Thyroid gland (tissue), 4 donors: ENCODE measurements at regions not wholly inside any gene's neighbourhood (a gene's known extent, or its start where the extent isn't known, plus 50 kb on each side); places are given as distances from the start of the nearest gene placed in this dataset.

ENCODE experiments used
- DNase-seq, 2 donors: peaks; one replicate each; pipeline ENCODE4 v3.0.0-alpha.2; 2019
- H3K27ac ChIP-seq, 3 donors: fragments of 200-600 bp; sonication (generic); 1 replicate in 2 of 3; 2 replicates in 1 of 3; pipeline ENCODE4 v1.5.1; 2016 to 2019; ENCODE audit warnings: mild to moderate bottlenecking in 1 of 3, moderate library complexity in 1 of 3
- H3K27me3 ChIP-seq: fragments of 200-600 bp; sonication (generic); one replicate; pipeline ENCODE4 v1.5.1; 2019
- H3K36me3 ChIP-seq, 2 donors: fragments of 200-600 bp; sonication (generic); one replicate each; pipeline ENCODE4 v1.5.1; 2016 to 2019
- H3K4me1 ChIP-seq, 2 donors: fragments of 200-600 bp; sonication (generic); one replicate each; pipeline ENCODE4 v1.5.1; 2017 to 2019
- H3K4me3 ChIP-seq, 3 donors: fragments of 200-600 bp; sonication (generic); replicated peaks in 1 of 3; 1 replicate in 2 of 3; 2 replicates in 1 of 3; pipeline ENCODE4 v1.5.1; 2016; ENCODE audit warnings: mild to moderate bottlenecking in 1 of 3
- H3K9me3 ChIP-seq: fragments of 200-600 bp; sonication (generic); one replicate; pipeline ENCODE4 v1.5.1; 2017
- POLR2A ChIP-seq, 2 donors: fragments of 450-650 bp; IDR thresholded peaks; one replicate each; pipeline ENCODE4 v1.6.1; 2017; ENCODE audit warnings: antibody characterized with exemption in 2 of 2, mild to moderate bottlenecking in 2 of 2, moderate library complexity in 1 of 2
- WGBS, 2 donors: methylation state at CpG; one replicate each; pipeline ENCODE4 v1.1.5; 2017; 5-methylcytosine and 5-hydroxymethylcytosine counted together
- intact Hi-C: fragments of 100-400 bp; cut with DNase I; formaldehyde crosslinking; loops from one replicate; pipeline ENCODE4 v1.15.1; 2023
- TF ChIP-seq, protein P1 (sequence below), 6 experiments: fragments of 200-600 bp in 3 of 6; fragments of 450-650 bp in 3 of 6; sonication (generic) in 3 of 6; IDR thresholded peaks; one replicate each; pipeline ENCODE4 v1.5.1; 2016 to 2019; ENCODE audit warnings: antibody characterized with exemption in 6 of 6, mild to moderate bottlenecking in 2 of 6, inconsistent platforms in 1 of 6, moderate library complexity in 1 of 6

DNA sequence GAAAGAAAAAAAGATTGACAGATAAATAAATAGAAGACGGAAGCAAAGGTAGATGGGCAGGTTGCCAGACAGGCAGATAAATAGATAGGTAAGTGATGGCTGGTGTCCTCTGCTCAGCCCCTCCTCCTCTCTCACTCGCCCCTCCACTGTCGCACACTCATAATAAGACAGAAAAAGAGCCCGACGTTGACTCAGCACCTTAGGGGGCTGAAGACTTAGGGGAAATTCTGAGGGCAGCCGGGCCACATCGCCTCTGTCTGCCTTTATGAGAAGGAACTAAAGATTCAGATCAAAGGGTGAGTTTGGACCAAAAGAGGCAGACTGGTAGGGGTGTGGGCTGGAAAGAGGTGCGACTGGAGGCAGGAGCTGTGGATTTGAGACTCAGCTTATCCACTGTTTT, 158.1 kb upstream of the IGSF21 start:
- no peak for DNase-seq
- Histone ChIP-seq H3K4me3 (no peak overlapping the region), H3K27ac (no peak overlapping the region), H3K27me3 (no peaks in the 10 kb centered on the region), H3K9me3 (no peaks in the 10 kb centered on the region), H3K4me1 (no peaks in the 10 kb centered on the region), H3K36me3 (no peaks in the 10 kb centered on the region)
- no peak for TF ChIP-seq POLR2A (IDR thresholded peaks at IDR 0.05)
- TF ChIP-seq, protein P1, sequence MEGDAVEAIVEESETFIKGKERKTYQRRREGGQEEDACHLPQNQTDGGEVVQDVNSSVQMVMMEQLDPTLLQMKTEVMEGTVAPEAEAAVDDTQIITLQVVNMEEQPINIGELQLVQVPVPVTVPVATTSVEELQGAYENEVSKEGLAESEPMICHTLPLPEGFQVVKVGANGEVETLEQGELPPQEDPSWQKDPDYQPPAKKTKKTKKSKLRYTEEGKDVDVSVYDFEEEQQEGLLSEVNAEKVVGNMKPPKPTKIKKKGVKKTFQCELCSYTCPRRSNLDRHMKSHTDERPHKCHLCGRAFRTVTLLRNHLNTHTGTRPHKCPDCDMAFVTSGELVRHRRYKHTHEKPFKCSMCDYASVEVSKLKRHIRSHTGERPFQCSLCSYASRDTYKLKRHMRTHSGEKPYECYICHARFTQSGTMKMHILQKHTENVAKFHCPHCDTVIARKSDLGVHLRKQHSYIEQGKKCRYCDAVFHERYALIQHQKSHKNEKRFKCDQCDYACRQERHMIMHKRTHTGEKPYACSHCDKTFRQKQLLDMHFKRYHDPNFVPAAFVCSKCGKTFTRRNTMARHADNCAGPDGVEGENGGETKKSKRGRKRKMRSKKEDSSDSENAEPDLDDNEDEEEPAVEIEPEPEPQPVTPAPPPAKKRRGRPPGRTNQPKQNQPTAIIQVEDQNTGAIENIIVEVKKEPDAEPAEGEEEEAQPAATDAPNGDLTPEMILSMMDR (IDR thresholded peaks at IDR 0.05) = no peak
- 53 to 55% methylated on average over 8 of the region's 8 CpGs for WGBS, 2 donors
- intact Hi-C loops = no loop called here

DNA sequence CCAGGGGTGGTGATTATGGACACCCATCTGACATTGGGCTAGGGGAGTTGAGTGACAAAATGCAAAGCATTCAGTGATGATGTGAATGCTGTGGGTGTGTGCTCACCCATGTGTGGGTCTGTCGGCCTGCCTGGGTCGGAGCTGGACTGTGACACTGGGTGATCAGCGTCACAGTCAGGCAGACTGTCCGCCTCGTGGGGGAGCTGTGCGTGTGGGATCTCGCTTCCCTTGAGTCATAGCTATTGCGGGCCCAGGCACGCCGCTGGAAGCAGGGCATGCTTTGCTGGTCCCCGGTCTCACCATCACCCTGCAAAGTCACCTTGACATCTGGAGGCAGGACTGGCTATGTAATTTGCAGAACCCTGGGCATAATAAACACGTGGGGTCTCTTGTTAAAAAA, 156.9 kb upstream of the IGSF21 start:
- no peak for DNase-seq
- no peaks in the 10 kb centered on the region for H3K27me3 ChIP-seq
- no peaks in the 10 kb centered on the region for H3K9me3 ChIP-seq
- TF ChIP-seq, protein P1 (IDR thresholded peaks at IDR 0.05) = no peak
- TF ChIP-seq POLR2A (IDR thresholded peaks at IDR 0.05) = no peak
- WGBS, 2 donors = 71 to 77% methylated on average over 6 to 8 of the region's 12 CpGs
- no peak overlapping the region for H3K27ac ChIP-seq
- no peaks in the 10 kb centered on the region for H3K36me3 ChIP-seq
- intact Hi-C loops = no loop called here
- H3K4me1 ChIP-seq = no peaks in the 10 kb centered on the region
- no peak overlapping the region for H3K4me3 ChIP-seq

DNA sequence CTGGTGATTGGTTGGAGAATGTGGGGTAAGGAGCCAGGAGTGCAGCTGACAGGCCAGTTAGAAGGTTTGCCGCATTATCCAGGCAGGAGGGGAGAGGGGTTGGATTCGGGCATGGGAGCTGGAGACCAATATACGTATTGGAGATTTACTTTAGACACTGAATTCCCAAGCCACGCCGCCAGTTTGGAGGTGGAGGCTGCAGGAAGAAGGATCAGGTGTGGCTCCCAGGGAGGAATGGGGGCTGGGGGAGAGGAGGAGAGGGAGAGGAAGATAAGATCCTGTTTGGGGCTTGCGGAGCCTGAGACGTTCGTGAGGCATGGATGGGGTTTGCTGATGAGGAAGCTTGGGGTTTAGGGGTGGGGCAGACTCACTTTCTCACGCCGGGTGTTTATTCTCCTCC, 155.1 kb upstream of the IGSF21 start:
- 46 to 50% methylated on average over 10 of the region's 10 CpGs for WGBS, 2 donors
- Histone ChIP-seq H3K4me3 (no peak overlapping the region), H3K9me3 (no peaks in the 10 kb centered on the region), H3K36me3 (no peaks in the 10 kb centered on the region), H3K27ac (no peak overlapping the region), H3K27me3 (no peaks in the 10 kb centered on the region), H3K4me1 (no peaks in the 10 kb centered on the region)
- intact Hi-C loops = no loop called here
- no peak for TF ChIP-seq POLR2A (IDR thresholded peaks at IDR 0.05)
- TF ChIP-seq, protein P1 (IDR thresholded peaks at IDR 0.05) = no peak
- DNase-seq = no peak

DNA sequence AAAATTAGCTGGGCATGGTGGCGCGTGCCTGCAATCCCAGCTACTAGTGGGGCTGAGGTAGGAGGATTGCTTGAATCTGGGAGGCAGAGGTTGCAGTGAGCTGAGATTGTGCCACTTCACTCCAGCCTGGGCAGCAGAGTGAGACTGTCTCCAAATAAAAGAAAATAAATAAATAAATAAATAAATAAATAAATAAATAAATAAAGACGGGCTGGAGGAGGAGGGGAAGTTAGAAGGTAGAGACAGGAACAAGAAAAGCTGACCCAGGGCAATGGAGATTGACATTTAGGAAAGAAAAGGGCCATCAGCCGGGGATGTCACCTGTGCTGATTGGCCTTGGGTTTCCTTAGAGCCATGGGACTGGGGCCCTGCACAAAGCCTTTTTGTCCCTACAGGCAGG, 153.7 kb upstream of the IGSF21 start:
- TF ChIP-seq POLR2A (IDR thresholded peaks at IDR 0.05) = no peak
- TF ChIP-seq, protein P1 (IDR thresholded peaks at IDR 0.05) = no peak
- Histone ChIP-seq H3K36me3 (no peaks in the 10 kb centered on the region), H3K4me1 (no peaks in the 10 kb centered on the region), H3K27ac (no peak overlapping the region), H3K9me3 (no peaks in the 10 kb centered on the region), H3K4me3 (no peak overlapping the region), H3K27me3 (no peaks in the 10 kb centered on the region)
- intact Hi-C loops = no loop called here
- no peak for DNase-seq
- 79 to 81% methylated on average over 4 of the region's 4 CpGs for WGBS, 2 donors

DNA sequence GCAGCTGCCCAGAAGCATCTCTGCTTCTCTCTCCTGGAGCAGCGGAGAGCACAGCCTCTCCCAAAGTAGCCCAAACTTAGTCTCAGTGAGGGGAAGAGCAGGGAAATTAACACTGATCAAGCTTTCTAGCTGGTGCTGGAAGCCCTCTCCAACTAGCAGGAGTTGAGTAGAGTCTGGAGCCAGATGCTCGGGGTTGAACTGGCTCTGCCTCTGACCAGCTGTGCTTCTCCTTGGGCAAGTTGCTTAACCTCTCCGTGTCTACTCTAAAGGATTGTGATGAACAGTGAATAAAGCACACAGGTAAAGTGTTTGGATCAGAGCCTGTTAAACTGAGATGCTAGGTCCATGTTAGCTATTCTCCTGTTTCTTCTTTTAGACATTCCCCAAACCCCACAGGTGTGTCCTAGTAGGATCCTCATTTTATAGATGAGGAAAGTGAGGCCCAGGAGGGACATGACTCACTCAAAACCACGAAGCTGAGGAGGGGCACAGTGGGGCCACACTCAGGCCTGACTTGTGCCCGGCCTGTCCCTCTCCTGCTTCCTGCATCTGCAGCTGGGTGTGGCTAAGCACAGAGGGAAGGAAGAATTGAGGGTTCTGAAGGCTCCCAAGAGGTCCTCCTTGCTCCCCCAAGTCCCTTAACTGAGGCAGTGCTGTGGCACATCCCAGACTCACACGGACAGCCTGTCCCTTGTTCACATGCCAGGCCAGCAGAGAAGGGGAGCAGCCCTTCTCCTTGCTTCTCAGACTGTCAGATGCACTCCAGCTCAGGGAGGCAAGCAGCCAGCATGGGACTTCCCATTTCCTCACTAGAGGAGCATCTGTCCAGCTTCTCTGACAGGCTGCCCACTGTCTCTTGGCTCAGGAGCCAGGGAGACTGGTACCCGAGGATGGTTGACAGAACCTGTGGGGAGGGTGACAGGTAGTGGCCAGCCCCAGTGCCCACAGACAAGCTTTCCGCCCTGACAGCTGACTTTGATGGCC, 152.0 kb upstream of the IGSF21 start:
- Histone ChIP-seq H3K27ac (no peak overlapping the region), H3K27me3 (no peaks in the 10 kb centered on the region), H3K9me3 (no peaks in the 10 kb centered on the region), H3K4me3 (no peak overlapping the region), H3K4me1 (no peaks in the 10 kb centered on the region), H3K36me3 (no peaks in the 10 kb centered on the region)
- intact Hi-C loops = no loop called here
- DNase-seq = no peak
- WGBS, 2 donors = 66 to 73% methylated on average over 7 to 8 of the region's 8 CpGs
- TF ChIP-seq, protein P1 (IDR thresholded peaks at IDR 0.05) = no peak
- TF ChIP-seq POLR2A (IDR thresholded peaks at IDR 0.05) = no peak
